Ishikawa (cell line): ENCODE measurements at regions not wholly inside any gene's neighbourhood (a gene's known extent, or its start where the extent isn't known, plus 50 kb on each side); places are given as distances from the start of the nearest gene placed in this dataset.

Experiments
- CEBPB ChIP-seq: IDR thresholded peaks from 2 replicates; pipeline ENCODE4 v1.6.1; 2012
- CREB1 ChIP-seq: IDR thresholded peaks from 2 replicates; pipeline ENCODE4 v1.6.1; 2012; ENCODE audit warnings: low read depth
- EP300 ChIP-seq: IDR thresholded peaks from 2 replicates; pipeline ENCODE4 v1.6.1; 2012; ENCODE audit warnings: borderline replicate concordance
- FOXM1 ChIP-seq: IDR thresholded peaks from 2 replicates; pipeline ENCODE4 v1.6.1; 2012; ENCODE audit warnings: low read depth, borderline replicate concordance
- MAX ChIP-seq: IDR thresholded peaks from 2 replicates; pipeline ENCODE4 v1.6.1; 2012
- NFIC ChIP-seq: IDR thresholded peaks from 2 replicates; pipeline ENCODE4 v1.6.1; 2012
- RAD21 ChIP-seq: IDR thresholded peaks from 2 replicates; pipeline ENCODE4 v1.6.1; 2012; ENCODE audit warnings: low read depth
- REST ChIP-seq: IDR thresholded peaks from 2 replicates; pipeline ENCODE4 v1.6.1; 2012; ENCODE audit warnings: low read depth, mild to moderate bottlenecking
- TCF12 ChIP-seq: IDR thresholded peaks from 2 replicates; pipeline ENCODE4 v1.6.1; 2012; ENCODE audit warnings: low read depth
- TEAD4 ChIP-seq: IDR thresholded peaks from 2 replicates; pipeline ENCODE4 v1.6.1; 2012
- USF1 ChIP-seq: IDR thresholded peaks from 2 replicates; pipeline ENCODE4 v1.6.1; 2012
- YY1 ChIP-seq: IDR thresholded peaks from 2 replicates; pipeline ENCODE4 v1.6.1; 2012; ENCODE audit warnings: low read depth

GRCh38 chr6:97885325-97885724 is 602.3 kb upstream of the MMS22L start:
- no peak for TF ChIP-seq CEBPB
- no peak for TF ChIP-seq EP300
- no peak for TF ChIP-seq RAD21
- TF ChIP-seq TCF12, result no peak
- TF ChIP-seq CREB1, result no peak
- no peak for TF ChIP-seq NFIC
- no peak for TF ChIP-seq REST
- no peak for TF ChIP-seq MAX
- TF ChIP-seq YY1, result no peak
- no peak for TF ChIP-seq FOXM1
- no peak for TF ChIP-seq USF1
- no peak for TF ChIP-seq TEAD4
